Stimulated activated CD8-positive, alpha-beta memory T cell treated with anti-CD3 and anti-CD28 coated beads, Interleukin-4, amount 100 ng/mL, for 48 hours (primary cell): ENCODE measurements at regions not wholly inside any gene's neighbourhood (a gene's known extent, or its start where the extent isn't known, plus 50 kb on each side); places are given as distances from the start of the nearest gene placed in this dataset.
"Not testable (repeated sequence)": the region's sequence is repeated elsewhere in the genome, so short reads cannot be mapped to it uniquely, and the experiment has no call there.

Experiments used
- DNase-seq: peaks from one replicate; pipeline ENCODE4 v3.0.0-alpha.2; 2020

DNA sequence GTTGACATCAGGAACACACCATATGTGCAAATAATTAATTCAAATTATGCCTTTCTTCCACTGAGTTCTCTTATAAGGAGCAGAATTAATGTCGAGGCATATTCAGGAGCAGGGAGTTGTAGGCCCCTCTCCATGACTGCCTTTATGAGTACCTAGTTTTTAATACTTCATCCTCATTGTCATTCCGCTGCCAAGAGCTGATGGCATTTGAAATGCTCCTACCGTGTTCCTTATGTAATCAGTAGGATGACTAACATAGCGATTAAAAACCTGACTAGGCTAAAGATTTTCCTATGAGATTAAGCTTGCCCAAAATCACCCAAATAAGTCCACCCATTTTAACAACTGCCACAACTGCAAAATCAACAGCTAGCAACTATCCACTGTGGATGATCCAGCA, 220.6 kb downstream of the DHX15 start:
- DNase-seq, result no peak

DNA sequence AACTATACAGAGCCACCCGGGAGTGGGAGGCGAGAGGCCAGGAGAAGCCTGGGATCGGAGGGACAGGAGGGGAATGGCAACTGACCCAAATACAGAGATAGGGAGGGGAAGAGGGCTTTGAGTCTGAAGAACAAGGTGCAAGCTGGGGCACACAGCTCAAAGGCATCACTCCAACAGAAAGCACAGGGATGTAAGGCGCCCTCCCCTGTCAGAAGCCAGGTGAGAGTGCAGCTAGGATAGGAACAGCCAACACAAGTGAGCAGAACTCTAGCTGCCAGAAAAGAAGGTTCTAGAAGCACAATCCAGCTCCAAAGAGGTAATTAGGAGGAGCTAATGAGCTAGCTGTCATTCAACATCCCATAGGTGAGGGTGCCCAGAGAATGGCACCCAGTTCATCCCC, 232.2 kb downstream of the DHX15 start:
- no peak for DNase-seq

DNA sequence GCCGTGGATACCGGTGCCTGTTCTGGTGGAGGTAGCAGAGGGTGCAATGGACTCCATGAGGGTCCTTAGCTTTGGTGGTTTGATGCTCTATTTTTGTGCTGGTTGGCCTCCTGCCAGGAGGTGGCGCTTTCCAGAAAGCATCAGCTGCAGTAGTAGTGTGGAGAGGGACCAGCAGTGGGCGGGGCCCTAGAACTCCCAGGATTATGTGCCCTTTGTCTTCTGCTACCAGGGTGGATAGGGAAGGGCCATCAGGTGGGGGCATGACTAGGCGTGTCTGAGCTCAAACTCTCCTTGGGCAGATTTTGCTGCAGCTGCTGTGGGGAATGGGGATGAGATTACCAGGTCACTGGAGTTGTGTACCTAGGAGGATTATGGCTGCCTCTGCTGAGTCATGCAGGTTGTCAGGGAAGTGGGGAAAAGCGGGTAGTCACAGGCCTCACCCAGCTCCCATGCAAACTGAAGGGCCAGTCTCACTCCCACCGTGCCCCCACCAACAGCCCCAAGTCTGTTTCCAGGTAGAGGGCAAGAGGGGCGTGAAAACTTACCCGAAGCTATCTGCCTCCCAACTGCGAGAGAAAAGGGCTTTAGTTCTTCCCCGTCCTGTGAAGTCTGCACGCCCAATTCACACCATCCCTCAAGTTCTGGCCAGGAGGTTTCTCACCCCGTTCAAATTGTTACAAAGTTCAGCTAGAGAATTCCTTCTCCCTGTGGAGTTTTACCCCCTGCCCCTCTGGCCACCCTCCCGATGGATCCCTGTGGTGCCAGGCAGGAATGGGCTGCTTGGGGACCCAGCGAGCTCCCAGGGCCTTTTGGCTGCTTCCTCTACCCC, 235.0 kb downstream of the DHX15 start:
- DNase-seq, result not testable (repeated sequence)

DNA sequence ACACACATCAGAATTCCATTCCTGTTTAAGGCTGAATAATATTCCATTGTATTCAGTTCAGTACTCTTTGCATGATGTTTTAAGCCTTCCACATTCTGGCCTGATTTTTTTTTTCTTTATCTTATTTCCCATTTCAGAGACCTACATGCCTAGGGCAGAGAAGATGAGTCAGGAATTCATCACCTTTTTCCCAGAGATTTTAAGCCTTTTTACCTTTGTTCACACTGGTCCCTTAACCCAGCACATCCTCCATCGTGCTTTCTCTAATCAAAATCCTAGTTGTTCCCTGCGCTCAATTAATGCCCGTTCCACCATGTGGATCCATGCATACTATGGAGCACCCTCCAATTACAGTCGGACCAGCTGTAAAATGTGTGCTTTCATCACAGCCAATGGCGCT, 245.1 kb downstream of the DHX15 start:
- no peak for DNase-seq

DNA sequence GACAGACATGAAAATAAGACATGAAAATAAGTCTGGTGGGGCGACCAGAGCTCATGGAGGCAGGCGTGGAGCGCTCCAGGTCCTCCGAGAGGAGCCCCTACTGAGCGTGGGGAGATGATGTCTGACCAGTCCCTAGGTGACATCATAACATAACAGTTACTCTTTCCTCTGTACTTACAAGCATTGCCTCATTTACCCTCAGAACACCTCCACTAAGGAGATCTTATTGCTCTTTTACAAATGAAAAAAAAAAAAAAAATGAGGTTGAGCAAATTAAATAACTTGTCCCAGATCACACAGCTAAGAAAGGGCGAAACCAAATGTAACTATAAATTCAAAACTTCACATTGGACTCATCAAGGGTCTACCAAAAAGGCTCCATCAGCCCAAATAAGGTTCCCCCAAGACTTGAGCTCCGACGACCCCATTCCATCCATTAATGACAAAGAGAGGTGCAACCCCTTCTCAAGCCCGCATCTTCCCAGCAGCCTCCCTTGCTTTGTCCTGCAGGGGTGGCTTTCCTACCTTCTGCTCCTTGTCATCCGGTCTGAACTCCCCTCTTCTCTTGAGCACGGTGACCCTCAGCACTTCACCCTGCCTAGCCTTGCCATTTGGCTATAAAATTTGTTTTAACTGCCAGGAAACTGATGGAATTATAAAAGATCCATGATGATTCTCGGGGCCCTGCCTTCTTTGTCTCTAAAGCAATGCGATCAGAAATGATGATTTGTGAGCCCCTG, 246.7 kb downstream of the DHX15 start:
- no peak for DNase-seq

DNA sequence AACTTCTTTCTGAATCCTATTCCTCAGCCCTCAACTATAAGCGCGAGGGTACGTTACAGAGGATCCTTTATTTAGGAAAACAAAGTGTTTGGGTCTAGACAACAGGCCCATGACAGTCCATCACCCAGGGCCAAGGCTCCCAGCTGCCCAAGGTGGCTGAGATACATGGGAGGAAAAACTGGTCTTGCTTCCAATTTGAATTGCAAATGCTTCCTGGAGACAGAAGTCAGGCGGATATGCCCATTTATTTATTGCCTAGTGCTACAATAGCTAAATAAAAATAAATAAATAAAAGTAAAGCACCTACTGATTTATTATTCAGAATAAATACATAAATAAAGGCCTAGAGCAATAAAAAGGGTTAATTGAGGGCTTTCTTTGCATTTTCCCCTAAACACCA, 248.7 kb downstream of the DHX15 start:
- no peak for DNase-seq

DNA sequence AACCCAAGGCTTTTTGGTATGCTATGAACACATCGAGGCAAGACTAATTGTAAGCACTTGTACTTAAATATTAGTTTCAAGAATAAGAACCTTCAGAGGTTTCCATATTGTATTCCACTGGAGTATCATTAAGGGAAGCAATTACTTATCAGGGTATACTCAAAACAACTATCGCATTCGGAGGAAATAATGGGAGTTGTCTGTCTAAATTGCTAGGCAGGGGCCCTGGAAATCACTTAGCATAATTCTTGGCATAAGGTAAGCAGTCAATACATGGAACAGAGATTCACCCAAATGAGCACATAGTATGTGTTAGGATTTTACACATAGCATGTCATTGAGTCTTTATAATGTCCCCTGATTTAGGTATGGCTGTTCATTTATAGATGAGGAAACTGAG, 249.4 kb downstream of the DHX15 start:
- no peak for DNase-seq

DNA sequence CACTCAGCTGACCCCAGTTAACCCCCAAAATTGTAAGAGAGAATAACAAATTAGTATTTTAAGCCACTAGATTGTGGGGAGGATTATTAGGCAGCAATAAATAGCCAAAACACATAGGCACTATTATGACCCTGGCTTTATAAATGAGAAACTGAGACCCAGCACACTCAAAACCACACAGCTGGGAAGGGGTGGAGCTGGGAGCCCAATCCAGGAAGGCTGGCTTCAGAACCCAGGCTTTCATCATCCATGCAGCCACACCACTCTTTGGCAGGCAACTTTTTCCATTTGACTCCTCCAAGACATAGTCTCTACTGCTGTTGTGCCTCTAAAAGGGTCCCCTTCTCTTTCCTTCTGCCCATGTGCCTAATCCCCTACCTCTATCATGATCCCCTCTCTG, 253.8 kb downstream of the DHX15 start:
- no peak for DNase-seq

DNA sequence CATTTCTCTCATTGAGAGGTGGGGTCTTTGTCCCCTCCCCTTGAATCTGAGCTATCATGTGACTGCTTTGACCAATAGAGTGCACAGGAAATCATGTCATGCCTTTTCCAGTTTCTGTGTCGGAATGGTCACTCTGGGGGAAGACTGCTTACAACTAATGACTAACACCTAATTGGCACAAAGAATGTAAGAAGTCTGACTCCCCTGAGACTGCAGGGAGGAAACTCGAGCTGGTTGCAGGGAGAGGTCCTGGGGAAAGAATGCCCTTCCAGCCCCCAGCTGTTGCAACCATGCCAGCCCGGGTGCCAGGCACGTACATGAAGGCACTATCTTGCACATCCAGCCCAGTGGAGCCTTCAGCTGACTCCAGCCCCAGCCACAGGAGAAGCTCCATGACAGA, 254.2 kb downstream of the DHX15 start:
- no peak for DNase-seq

DNA sequence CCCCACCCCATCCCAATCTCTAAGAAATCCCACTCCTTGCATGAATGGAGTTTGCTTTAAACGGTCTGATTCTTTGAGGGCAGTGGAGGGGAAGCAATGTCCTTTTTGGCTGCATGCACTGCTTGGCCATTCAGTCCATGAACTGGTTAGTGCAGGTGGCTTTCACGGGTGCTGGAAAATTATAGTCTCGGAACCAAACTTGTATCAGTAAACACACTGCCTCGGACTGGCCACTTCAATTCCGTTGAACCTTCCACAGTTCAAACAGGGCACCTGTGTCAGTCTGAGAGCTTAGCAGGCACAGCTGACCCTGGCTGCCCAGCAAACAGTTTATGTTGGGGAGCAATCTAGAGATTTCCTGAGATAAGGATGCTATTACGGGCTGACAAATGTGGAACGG, 255.6 kb downstream of the DHX15 start:
- no peak for DNase-seq

DNA sequence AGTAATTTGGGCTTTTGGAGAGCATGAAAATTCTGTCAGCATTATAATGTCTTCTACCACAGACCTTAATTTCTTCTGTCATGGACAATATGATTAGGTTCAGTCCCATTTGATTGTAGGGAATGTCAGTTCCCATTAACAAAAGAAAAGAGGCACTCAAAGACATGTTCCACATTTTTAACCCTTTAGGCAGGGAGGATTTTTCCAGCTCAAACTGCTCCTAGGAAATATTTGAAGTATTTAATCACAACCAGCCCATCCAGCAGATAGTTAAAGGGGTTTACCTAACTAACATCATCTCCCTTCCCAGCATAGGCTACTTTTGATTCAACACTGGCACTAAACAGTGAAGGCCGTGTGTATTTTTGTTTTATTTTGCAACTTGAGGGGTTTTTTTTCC, 256.0 kb downstream of the DHX15 start:
- DNase-seq, result no peak

DNA sequence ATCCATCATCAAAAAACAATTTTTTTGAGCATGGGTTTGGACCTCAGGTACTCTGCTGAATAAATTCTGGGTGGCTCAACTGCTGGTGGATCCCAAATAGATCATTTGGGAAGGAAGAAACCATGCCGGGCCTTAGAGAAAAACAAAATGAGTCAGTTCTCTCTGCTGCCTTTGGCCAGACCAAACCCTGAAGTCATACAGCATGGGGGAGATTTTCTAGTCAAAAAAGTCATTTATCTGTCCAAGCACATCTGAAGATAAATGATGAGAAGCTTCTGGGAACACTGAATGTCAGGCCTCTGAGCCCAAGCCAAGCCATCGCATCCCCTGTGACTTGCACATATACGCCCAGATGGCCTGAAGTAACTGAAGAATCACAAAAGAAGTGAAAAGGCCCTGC, 261.4 kb downstream of the DHX15 start:
- no peak for DNase-seq

DNA sequence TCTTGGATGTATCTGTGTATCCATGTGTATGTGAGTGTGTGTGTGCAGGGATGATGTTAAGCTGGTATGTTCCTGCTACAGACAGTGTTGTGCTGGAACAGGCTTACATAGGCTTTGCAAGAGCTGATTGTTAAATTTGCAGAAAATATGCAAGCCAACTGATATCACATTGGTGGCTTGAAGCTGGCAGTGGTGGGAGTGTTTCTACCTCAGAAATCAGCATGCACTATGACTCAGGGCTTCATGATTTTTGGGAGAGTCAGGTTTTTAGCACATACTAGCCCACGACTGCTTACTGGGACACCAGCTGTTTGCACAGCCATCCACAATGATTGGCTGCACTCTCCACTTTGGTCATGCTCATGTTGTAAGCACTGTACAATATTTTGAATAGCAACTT, 261.8 kb downstream of the DHX15 start:
- no peak for DNase-seq

DNA sequence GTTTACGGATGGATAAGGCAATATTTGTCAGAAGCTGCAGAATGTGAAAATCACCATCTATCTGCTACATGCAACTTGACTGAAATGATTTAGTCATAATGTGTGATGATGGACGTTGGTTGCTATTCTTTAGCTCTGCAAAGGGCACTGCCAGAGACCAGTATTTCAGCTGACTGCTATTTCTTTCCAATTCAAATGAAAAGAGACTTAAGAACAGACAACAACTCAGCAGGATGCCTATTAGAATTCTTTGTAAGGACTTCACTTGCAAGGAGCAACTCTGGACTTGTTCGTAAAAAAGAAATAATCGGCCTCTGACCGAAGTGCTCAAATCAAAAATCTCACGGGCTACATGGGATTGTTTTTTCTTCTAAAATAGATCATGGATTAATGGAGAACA, 262.7 kb downstream of the DHX15 start:
- DNase-seq, result no peak

DNA sequence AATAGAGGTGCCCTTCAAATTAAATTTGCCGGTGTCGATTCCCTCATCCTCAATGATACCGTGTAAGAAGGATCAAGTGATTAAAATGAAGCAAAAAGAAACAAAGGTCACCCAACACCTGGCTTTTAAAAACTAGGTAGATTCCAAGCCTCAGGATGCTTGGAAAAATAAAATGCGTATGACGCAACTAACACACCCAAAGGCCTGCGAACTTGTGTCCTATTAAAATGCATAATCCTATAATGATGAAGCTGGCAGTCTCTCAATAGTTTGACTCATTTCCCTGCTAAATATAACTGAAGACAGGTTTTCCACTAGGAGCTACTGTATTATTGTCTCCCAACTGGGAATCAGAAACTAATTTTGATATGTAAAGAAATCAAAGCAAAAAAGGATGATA, 263.2 kb downstream of the DHX15 start:
- DNase-seq, result no peak

DNA sequence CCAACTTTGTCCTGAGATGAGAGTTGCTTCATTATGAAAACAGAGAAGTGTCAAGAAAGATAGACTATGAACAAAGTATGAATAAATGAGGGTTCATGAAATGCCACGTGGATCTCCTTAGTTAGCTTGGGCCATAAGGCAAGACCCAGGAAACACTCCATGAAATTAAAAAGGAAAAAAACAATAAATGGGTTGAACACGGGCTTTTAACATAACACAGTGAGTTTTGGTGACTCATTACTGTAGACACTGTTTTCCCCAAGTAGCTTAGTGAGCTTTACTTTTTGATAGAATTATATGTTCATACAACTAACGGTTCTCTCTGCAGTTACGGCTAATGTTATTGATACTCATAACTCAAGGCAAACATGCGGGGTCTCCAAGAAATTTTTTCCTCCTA, 265.0 kb downstream of the DHX15 start:
- DNase-seq, result no peak

DNA sequence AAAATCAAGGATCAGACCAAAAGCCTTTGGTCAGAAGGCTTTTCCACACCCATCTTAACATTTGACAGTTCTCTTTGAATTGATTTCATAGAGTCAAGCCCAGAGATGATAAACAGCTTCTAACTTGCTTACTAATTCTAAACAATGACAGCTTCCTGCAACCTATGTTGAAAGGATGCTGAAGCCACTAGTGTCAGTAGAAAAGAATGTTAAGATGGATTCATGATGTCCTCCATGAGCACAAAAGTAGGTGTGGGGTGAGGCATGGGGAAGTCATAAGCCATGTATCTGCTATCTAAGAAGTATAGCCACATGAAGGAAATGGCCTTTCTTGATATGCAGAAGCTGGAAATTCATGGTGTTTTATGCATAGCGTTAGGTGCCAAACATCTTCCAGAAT, 269.3 kb downstream of the DHX15 start:
- no peak for DNase-seq

DNA sequence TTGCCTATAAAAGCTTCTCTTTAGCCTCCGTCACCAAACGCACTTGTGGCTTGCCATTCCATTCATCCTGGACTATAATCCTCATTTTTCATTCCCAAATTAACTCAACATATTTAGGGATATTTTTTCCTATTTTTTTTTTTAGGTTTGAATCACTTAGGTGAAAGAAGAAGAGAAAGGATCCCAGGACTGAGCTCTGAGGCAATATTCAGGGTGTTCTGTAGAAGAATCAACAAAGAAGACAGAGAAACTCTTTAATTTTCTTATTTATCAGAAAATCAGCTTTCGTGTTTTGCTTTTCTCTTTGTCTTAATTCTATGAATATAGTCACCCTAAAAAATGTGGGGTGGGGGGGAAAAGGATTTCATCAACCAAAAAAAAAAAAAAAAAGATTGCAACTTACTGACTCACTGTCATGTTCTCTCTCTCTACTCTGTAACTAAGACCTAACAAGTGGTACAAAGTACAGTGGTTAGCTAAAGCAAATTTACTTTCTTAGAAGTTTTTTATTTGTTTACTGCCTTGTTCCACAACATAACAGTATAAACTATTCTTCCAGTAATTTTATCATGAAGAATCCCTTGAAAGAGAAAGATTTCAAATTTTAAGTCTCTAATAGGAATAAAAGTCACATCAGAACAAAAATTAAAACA, 272.0 kb downstream of the DHX15 start:
- DNase-seq, result no peak

DNA sequence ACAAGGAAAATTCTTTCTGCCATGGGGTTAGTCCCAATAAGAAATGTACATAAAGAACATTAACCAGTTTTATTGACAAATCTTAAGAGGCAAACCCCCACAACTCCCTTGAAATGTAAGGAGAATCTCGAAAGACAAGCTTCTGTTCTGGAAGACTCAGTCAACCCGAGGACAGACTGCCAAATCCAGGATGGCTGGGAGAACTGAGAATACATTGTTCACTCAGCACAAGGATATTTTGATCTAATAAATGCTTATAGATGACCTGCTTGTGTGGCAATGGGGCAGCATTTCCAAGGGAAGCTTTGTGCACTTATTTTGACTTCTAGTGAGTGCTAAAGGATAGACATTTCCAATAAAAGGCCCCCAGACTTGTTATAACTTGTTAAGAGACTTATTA, 280.4 kb downstream of the DHX15 start:
- no peak for DNase-seq

DNA sequence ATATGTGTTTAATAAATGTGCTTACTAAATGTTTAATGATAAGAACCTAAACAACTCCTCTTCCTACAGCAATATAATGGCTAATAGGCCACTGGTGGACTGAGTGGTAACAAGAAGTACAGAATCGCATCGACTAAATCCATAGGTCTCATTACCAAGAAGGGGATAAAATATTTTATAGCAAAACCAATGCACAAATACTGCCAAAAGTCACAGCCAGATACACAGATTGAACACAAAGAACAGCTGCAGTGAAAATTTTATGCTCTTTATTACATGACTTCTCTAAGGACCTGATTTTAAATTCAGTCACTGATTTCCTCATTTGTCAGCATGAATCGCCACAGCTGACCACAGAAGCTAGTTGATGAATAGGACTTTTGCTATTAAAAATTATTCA, 285.4 kb downstream of the DHX15 start:
- DNase-seq, result no peak

DNA sequence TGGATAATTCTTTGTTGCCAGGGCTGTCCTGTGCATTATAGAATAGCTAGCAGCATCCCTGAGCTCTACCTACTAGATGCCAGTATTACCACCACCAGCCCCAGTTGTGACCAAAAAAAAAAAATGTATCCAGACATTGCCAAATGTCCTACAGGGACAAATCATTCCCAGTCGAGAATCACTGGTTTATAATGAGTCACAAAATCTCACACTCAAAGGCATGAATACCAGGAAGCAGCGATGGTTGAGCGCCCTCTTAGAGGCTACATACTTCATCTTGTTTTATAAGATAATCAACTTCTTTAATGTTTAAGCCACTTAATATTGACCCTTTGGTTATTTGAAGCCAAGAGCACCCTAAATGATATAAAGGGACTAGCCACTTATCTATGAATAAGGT, 297.3 kb downstream of the DHX15 start:
- DNase-seq, result no peak

DNA sequence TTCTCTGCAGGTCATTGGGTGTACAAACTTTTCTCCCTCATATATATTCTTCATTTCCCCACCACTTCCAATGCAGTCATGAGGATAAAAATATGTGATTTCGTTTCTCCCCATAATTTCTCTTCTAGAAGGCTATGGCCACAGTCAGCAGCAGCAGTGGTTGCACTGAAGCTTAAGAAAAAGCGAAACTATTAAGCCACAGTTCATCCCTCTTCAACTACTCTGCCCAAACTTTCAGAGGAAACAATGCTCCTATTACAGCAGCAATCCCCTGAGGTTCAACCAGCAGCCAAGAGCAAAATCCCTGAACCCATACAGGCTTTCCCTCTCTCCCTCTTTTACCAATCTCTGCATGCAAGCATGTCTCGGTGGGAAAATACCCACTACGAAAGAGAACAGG, 298.6 kb downstream of the DHX15 start:
- DNase-seq, result no peak

DNA sequence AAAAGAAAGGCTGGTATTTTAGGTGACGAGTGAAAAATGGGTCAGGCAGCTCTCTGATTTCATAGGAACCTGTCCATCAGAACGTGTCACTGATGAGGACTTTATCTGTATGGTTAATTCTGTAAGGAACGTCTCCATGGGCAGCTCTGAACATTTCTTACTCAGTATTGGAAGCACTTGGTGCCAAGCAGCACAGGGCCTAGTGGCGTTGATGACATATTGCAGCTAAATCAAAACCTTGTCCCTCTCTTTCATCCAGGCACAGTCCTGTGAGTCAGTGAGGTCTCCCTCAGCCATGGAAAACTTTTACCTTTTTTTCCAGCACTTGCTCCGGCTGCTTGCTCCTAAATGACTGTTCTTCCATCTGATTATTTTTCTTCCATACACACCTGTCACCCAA, 301.9 kb downstream of the DHX15 start:
- no peak for DNase-seq

DNA sequence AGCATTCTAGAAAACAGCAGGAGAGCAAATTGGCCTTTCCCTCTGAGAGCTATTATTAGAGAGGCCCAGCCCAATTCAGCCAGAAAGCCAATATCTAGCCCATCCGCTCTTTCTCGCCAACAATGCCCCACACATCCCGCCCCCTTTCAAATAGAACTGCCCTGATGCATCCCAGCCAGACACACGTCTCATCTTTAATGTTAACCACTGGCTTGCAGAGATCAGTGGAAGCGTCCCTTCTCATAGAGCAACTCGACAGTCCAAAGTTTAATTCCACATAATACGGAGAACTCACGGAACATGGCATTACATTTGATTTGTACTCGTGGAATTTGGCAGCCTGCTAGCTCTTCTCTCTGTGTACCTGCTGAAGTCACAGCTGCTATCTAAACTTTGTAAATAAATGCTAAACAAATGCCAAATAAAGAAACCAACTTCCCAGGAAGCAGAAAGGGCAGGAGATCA, 304.4 kb downstream of the DHX15 start:
- no peak for DNase-seq
